Right atrium auricular region (tissue), 2 donors: ENCODE measurements at regions not wholly inside any gene's neighbourhood (a gene's known extent, or its start where the extent isn't known, plus 50 kb on each side); places are given as distances from the start of the nearest gene placed in this dataset.

ENCODE experiments used
- DNase-seq: peaks from one replicate; pipeline ENCODE4 v3.0.0-alpha.2; 2019; ENCODE audit warnings: low spot score
- H3K27ac ChIP-seq, 2 donors: fragments of 200-600 bp; sonication (generic); 1 replicate in 1 of 2; 2 replicates in 1 of 2; pipeline ENCODE4 v1.5.1; 2016 to 2019
- H3K27me3 ChIP-seq, 2 donors: fragments of 200-600 bp; sonication (generic); one replicate each; pipeline versions ENCODE4 v1.5.1 to v1.6.0; 2017 to 2019
- H3K36me3 ChIP-seq: fragments of 200-600 bp; sonication (generic); one replicate; pipeline ENCODE4 v1.5.1; 2016
- H3K4me1 ChIP-seq, 2 donors: fragments of 200-600 bp; sonication (generic); one replicate each; pipeline versions ENCODE4 v1.5.1 to v1.6.0; 2017 to 2019
- H3K4me3 ChIP-seq, 2 donors: fragments of 200-600 bp; sonication (generic); 1 replicate in 1 of 2; 2 replicates in 1 of 2; pipeline ENCODE4 v1.5.1; 2017 to 2019; ENCODE audit warnings: mild to moderate bottlenecking in 1 of 2, moderate library complexity in 1 of 2
- H3K9me3 ChIP-seq, 2 donors: fragments of 200-600 bp; sonication (generic); one replicate each; pipeline ENCODE4 v1.5.1; 2019
- TF ChIP-seq, protein P1 (sequence below), 2 donors: fragments of 200-600 bp; sonication (generic); IDR thresholded peaks; one replicate each; pipeline ENCODE4 v1.5.1; 2019; ENCODE audit warnings: antibody characterized with exemption in 2 of 2

- Histone ChIP-seq H3K9me3 (no peaks in the 10 kb centered on the region), H3K27ac (no peak overlapping the region), H3K4me3 (no peak overlapping the region), H3K4me1 (no peaks in the 10 kb centered on the region), H3K36me3 (no peaks in the 10 kb centered on the region), H3K27me3 (no peaks in the 10 kb centered on the region)
- DNase-seq = no peak
- TF ChIP-seq, protein P1, sequence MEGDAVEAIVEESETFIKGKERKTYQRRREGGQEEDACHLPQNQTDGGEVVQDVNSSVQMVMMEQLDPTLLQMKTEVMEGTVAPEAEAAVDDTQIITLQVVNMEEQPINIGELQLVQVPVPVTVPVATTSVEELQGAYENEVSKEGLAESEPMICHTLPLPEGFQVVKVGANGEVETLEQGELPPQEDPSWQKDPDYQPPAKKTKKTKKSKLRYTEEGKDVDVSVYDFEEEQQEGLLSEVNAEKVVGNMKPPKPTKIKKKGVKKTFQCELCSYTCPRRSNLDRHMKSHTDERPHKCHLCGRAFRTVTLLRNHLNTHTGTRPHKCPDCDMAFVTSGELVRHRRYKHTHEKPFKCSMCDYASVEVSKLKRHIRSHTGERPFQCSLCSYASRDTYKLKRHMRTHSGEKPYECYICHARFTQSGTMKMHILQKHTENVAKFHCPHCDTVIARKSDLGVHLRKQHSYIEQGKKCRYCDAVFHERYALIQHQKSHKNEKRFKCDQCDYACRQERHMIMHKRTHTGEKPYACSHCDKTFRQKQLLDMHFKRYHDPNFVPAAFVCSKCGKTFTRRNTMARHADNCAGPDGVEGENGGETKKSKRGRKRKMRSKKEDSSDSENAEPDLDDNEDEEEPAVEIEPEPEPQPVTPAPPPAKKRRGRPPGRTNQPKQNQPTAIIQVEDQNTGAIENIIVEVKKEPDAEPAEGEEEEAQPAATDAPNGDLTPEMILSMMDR (IDR thresholded peaks at IDR 0.05) = no peak
These were observed 159.3 kb upstream of the CPNE8 start for GRCh38 chr12:39064708-39065107.

DNA sequence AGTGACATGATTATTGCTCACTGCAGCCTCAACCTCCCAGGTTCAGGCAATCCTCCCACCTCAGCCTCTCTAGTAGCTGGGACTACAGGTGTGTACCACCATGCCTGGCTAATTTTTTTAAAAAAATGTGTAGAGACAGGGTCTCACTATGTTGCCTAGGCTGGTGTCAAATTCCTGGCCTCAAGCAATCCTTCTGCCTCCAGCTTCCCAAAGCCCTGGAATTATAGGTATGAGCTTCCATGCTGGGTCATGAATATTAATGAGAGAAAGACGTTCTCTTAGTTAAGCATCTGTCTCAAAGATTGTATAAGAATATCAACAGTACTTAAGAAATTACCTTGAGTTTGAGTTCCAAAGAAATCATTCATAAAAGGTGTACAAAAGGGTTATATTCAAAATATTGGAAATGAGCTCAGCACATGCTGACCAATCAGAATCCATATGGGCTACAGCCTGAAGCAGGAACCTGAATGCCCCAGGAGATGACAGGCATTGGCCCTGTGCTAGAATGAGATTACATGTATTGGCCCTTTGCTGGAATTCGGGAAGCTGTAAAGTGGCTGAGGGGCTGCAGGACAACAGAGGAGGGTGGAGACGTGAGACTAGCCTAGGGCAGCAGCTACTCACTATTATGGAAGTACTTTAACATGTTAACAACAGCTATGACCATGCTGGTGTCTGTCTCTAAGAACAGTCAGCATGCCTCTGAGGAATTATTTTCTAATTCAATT is 157.0 kb upstream of the CPNE8 start:
- Histone ChIP-seq H3K4me3 (no peak overlapping the region), H3K9me3 (no peaks in the 10 kb centered on the region), H3K27me3 (no peaks in the 10 kb centered on the region), H3K27ac (no peak overlapping the region), H3K36me3 (no peaks in the 10 kb centered on the region), H3K4me1 (no peaks in the 10 kb centered on the region)
- TF ChIP-seq, protein P1 (IDR thresholded peaks at IDR 0.05) = no peak
- no peak for DNase-seq

GRCh38 chr12:39061576-39061975 is 156.2 kb upstream of the CPNE8 start:
- DNase-seq = no peak
- Histone ChIP-seq H3K4me1 (no peaks in the 10 kb centered on the region), H3K4me3 (no peak overlapping the region), H3K27ac (no peak overlapping the region), H3K27me3 (no peaks in the 10 kb centered on the region), H3K9me3 (no peaks in the 10 kb centered on the region), H3K36me3 (no peaks in the 10 kb centered on the region)
- TF ChIP-seq, protein P1 (IDR thresholded peaks at IDR 0.05) = no peak

- Histone ChIP-seq H3K4me1 (peaks cover 0 to 2% of the 10 kb centered on the region in 2 donors), H3K4me3 (no peak overlapping the region), H3K27ac (no peak overlapping the region), H3K9me3 (no peaks in the 10 kb centered on the region), H3K27me3 (no peaks in the 10 kb centered on the region), H3K36me3 (no peaks in the 10 kb centered on the region)
- TF ChIP-seq, protein P1 (IDR thresholded peaks at IDR 0.05) = no peak
- DNase-seq = no peak
These were observed 143.0 kb upstream of the CPNE8 start for GRCh38 chr12:39048395-39048794.

DNA sequence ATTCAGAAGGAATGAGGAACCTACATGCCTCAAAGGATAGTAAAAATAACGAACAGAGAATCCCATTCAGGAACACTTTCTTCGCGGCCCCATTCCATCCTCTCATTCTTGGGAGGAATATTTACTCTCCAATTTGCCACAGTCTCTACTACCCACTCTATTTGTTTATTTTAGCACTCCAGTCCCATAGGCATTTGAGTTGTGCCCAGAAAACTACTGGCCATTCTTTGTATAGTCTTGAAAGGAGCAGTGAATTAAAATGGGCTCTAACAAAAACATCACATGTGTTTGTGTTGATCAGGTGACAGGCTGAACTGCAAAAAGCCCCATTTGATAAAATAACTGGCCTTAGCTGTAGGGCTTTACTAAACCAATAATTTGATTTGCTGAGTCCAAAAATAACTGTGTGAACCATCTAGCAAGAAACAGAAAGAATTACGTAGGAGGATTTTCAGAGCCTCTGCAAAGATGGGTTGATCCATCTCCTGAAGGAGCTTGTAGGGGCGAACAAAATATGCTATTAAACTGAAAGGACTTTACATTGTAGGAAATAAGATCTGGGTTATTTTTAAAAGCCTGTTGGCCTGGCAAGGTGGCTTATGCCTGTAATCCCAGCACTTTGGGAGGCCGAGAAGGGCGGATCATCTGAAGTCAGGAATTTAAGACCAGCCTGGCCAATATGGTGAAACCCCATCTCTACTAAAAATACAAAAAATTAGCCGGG is 142.3 kb upstream of the CPNE8 start:
- no peak for DNase-seq
- Histone ChIP-seq H3K27me3 (no peaks in the 10 kb centered on the region), H3K4me3 (no peak overlapping the region), H3K4me1 (peaks cover 0 to 7% of the 10 kb centered on the region in 2 donors), H3K27ac (no peak overlapping the region), H3K36me3 (no peaks in the 10 kb centered on the region), H3K9me3 (no peaks in the 10 kb centered on the region)
- TF ChIP-seq, protein P1 (IDR thresholded peaks at IDR 0.05) = no peak
